ENCODE measurements at regions not wholly inside any gene's neighbourhood (a gene's known extent, or its start where the extent isn't known, plus 50 kb on each side); places are given as distances from the start of the nearest gene placed in this dataset.

DNA sequence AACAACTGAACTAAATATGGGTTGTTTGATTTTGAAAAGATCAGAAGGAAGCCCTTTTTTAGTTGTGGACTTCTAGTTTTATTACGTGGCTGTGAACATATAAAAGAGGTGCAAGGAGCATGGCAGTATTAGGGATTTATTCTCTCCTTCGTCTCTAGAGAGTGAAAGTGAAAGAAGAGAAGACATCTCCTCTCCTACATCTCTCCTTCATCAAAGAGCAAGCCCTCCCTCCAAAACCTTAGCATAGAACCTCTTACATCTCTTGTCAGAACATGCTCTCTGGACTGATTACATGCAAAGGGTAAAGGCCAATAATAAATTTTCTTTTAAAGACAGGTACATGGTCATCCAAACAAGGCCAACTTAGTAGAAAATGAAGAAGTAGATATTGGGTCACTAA lies 184.3 kb upstream of the IRX1 start:
- TF ChIP-seq YY1 (IDR thresholded peaks at IDR 0.05; ENCODE audit: low read depth, low read length) (no peak), CBX5 (IDR thresholded peaks at IDR 0.05; ENCODE audit: low read depth, low read length) (no peak), POLR2A (IDR thresholded peaks at IDR 0.05; ENCODE audit: control extremely low read depth in 1 of 2, low read depth in 2 of 2, low read length in 2 of 2) (no peak), SRF (IDR thresholded peaks at IDR 0.05; ENCODE audit: low read depth, low read length) (no peak)
